ENCODE measurements at regions not wholly inside any gene's neighbourhood (a gene's known extent, or its start where the extent isn't known, plus 50 kb on each side); places are given as distances from the start of the nearest gene placed in this dataset.

GRCh38 chr12:124433147-124433874 lies 134.1 kb downstream of the NCOR2 start:
- Histone ChIP-seq H3K36me3 (ENCODE audit: control insufficient read depth in 2 of 2, insufficient read depth in 2 of 2, low read length in 2 of 2) (peaks cover 16 to 28% of the 10 kb centered on the region in 2 donors), H3K4me1 (ENCODE audit: control insufficient read depth in 2 of 2, insufficient read depth in 2 of 2, low read length in 2 of 2) (peaks cover 5% of the 10 kb centered on the region in 2 donors), H3K9me3 (ENCODE audit: control insufficient read depth in 2 of 2, low read length in 2 of 2) (no peaks in the 10 kb centered on the region)

GRCh38 chr12:124432376-124432775 lies 135.0 kb downstream of the NCOR2 start:
- H3K4me3 ChIP-seq (ENCODE audit: low read length in 2 of 2), result no peak overlapping the region
- no peaks in the 10 kb centered on the region for H3K9me3 ChIP-seq (ENCODE audit: control insufficient read depth in 2 of 2, low read length in 2 of 2)
- no peaks in the 10 kb centered on the region for H3K27me3 ChIP-seq (ENCODE audit: control insufficient read depth in 2 of 2, insufficient read depth in 2 of 2, low read length in 2 of 2)
- peaks cover 5 to 13% of the 10 kb centered on the region in 2 donors for H3K4me1 ChIP-seq (ENCODE audit: control insufficient read depth in 2 of 2, insufficient read depth in 2 of 2, low read length in 2 of 2)
- H3K36me3 ChIP-seq (ENCODE audit: control insufficient read depth in 2 of 2, insufficient read depth in 2 of 2, low read length in 2 of 2), result peaks cover 16 to 28% of the 10 kb centered on the region in 2 donors
- no peak overlapping the region for H3K27ac ChIP-seq (ENCODE audit: low read depth in 2 of 2, low read length in 2 of 2)
- no peak overlapping the region for H3K9ac ChIP-seq (ENCODE audit: low read depth in 1 of 2, low read length in 2 of 2)

More at GRCh38 chr12:124433147-124433874, 134.1 kb downstream of the NCOR2 start:
- H3K27ac ChIP-seq (ENCODE audit: low read depth in 2 of 2, low read length in 2 of 2), result no peak overlapping the region
- H3K4me3 ChIP-seq (ENCODE audit: low read length in 2 of 2), result no peak overlapping the region
- no peak overlapping the region for H3K9ac ChIP-seq (ENCODE audit: low read depth in 1 of 2, low read length in 2 of 2)
- no peaks in the 10 kb centered on the region for H3K27me3 ChIP-seq (ENCODE audit: control insufficient read depth in 2 of 2, insufficient read depth in 2 of 2, low read length in 2 of 2)

- Histone ChIP-seq H3K4me3 (ENCODE audit: low read length in 2 of 2) (no peak overlapping the region), H3K9ac (ENCODE audit: low read depth in 1 of 2, low read length in 2 of 2) (no peak overlapping the region), H3K4me1 (ENCODE audit: control insufficient read depth in 2 of 2, insufficient read depth in 2 of 2, low read length in 2 of 2) (peaks cover 5 to 14% of the 10 kb centered on the region in 2 donors), H3K27me3 (ENCODE audit: control insufficient read depth in 2 of 2, insufficient read depth in 2 of 2, low read length in 2 of 2) (no peaks in the 10 kb centered on the region), H3K27ac (ENCODE audit: low read depth in 2 of 2, low read length in 2 of 2) (no peak overlapping the region), H3K9me3 (ENCODE audit: control insufficient read depth in 2 of 2, low read length in 2 of 2) (no peaks in the 10 kb centered on the region), H3K36me3 (ENCODE audit: control insufficient read depth in 2 of 2, insufficient read depth in 2 of 2, low read length in 2 of 2) (peaks cover 12 to 28% of the 10 kb centered on the region in 2 donors)
These were observed 135.4 kb downstream of the NCOR2 start for GRCh38 chr12:124431971-124432370.

- H3K9ac ChIP-seq (ENCODE audit: low read depth in 1 of 2, low read length in 2 of 2), result no peak overlapping the region
- peaks cover 5 to 16% of the 10 kb centered on the region in 2 donors for H3K4me1 ChIP-seq (ENCODE audit: control insufficient read depth in 2 of 2, insufficient read depth in 2 of 2, low read length in 2 of 2)
- no peaks in the 10 kb centered on the region for H3K9me3 ChIP-seq (ENCODE audit: control insufficient read depth in 2 of 2, low read length in 2 of 2)
- H3K4me3 ChIP-seq (ENCODE audit: low read length in 2 of 2), result no peak overlapping the region
- no peak overlapping the region for H3K27ac ChIP-seq (ENCODE audit: low read depth in 2 of 2, low read length in 2 of 2)
- no peaks in the 10 kb centered on the region for H3K27me3 ChIP-seq (ENCODE audit: control insufficient read depth in 2 of 2, insufficient read depth in 2 of 2, low read length in 2 of 2)
- H3K36me3 ChIP-seq (ENCODE audit: control insufficient read depth in 2 of 2, insufficient read depth in 2 of 2, low read length in 2 of 2), result peaks cover 24 to 35% of the 10 kb centered on the region in 2 donors
These were observed 135.6 kb downstream of the RFLNA start for GRCh38 chr12:124430491-124430890.

GRCh38 chr12:124429535-124429934 lies 134.6 kb downstream of the RFLNA start:
- peaks cover 5 to 16% of the 10 kb centered on the region in 2 donors for H3K4me1 ChIP-seq (ENCODE audit: control insufficient read depth in 2 of 2, insufficient read depth in 2 of 2, low read length in 2 of 2)
- no peak overlapping the region for H3K4me3 ChIP-seq (ENCODE audit: low read length in 2 of 2)
- H3K9me3 ChIP-seq (ENCODE audit: control insufficient read depth in 2 of 2, low read length in 2 of 2), result no peaks in the 10 kb centered on the region
- H3K27ac ChIP-seq (ENCODE audit: low read depth in 2 of 2, low read length in 2 of 2), result peak overlapping the region in 1 of 2 donors; percentile 71
- no peak overlapping the region for H3K9ac ChIP-seq (ENCODE audit: low read depth in 1 of 2, low read length in 2 of 2)
- H3K27me3 ChIP-seq (ENCODE audit: control insufficient read depth in 2 of 2, insufficient read depth in 2 of 2, low read length in 2 of 2), result no peaks in the 10 kb centered on the region
- H3K36me3 ChIP-seq (ENCODE audit: control insufficient read depth in 2 of 2, insufficient read depth in 2 of 2, low read length in 2 of 2), result peaks cover 30 to 39% of the 10 kb centered on the region in 2 donors

GRCh38 chr12:124428792-124429281 lies 133.9 kb downstream of the RFLNA start:
- Histone ChIP-seq H3K27ac (ENCODE audit: low read depth in 2 of 2, low read length in 2 of 2) (peak overlapping the region; percentile 20 to 71), H3K4me3 (ENCODE audit: low read length in 2 of 2) (no peak overlapping the region), H3K36me3 (ENCODE audit: control insufficient read depth in 2 of 2, insufficient read depth in 2 of 2, low read length in 2 of 2) (peaks cover 34 to 39% of the 10 kb centered on the region in 2 donors), H3K27me3 (ENCODE audit: control insufficient read depth in 2 of 2, insufficient read depth in 2 of 2, low read length in 2 of 2) (no peaks in the 10 kb centered on the region), H3K9me3 (ENCODE audit: control insufficient read depth in 2 of 2, low read length in 2 of 2) (no peaks in the 10 kb centered on the region), H3K4me1 (ENCODE audit: control insufficient read depth in 2 of 2, insufficient read depth in 2 of 2, low read length in 2 of 2) (peaks cover 7 to 17% of the 10 kb centered on the region in 2 donors), H3K9ac (ENCODE audit: low read depth in 1 of 2, low read length in 2 of 2) (no peak overlapping the region)

GRCh38 chr12:124428136-124428791 lies 133.4 kb downstream of the RFLNA start:
- Histone ChIP-seq H3K9me3 (ENCODE audit: control insufficient read depth in 2 of 2, low read length in 2 of 2) (no peaks in the 10 kb centered on the region), H3K4me3 (ENCODE audit: low read length in 2 of 2) (no peak overlapping the region), H3K4me1 (ENCODE audit: control insufficient read depth in 2 of 2, insufficient read depth in 2 of 2, low read length in 2 of 2) (peaks cover 13 to 23% of the 10 kb centered on the region in 2 donors), H3K36me3 (ENCODE audit: control insufficient read depth in 2 of 2, insufficient read depth in 2 of 2, low read length in 2 of 2) (peaks cover 35 to 39% of the 10 kb centered on the region in 2 donors), H3K27ac (ENCODE audit: low read depth in 2 of 2, low read length in 2 of 2) (peak overlapping the region; percentile 20 to 71), H3K9ac (ENCODE audit: low read depth in 1 of 2, low read length in 2 of 2) (no peak overlapping the region), H3K27me3 (ENCODE audit: control insufficient read depth in 2 of 2, insufficient read depth in 2 of 2, low read length in 2 of 2) (no peaks in the 10 kb centered on the region)

- Histone ChIP-seq H3K27me3 (ENCODE audit: control insufficient read depth in 2 of 2, insufficient read depth in 2 of 2, low read length in 2 of 2) (no peaks in the 10 kb centered on the region), H3K27ac (ENCODE audit: low read depth in 2 of 2, low read length in 2 of 2) (peak overlapping the region; percentile 3 to 71), H3K4me1 (ENCODE audit: control insufficient read depth in 2 of 2, insufficient read depth in 2 of 2, low read length in 2 of 2) (peaks cover 24 to 31% of the 10 kb centered on the region in 2 donors), H3K4me3 (ENCODE audit: low read length in 2 of 2) (no peak overlapping the region), H3K9me3 (ENCODE audit: control insufficient read depth in 2 of 2, low read length in 2 of 2) (no peaks in the 10 kb centered on the region), H3K36me3 (ENCODE audit: control insufficient read depth in 2 of 2, insufficient read depth in 2 of 2, low read length in 2 of 2) (peaks cover 32 to 39% of the 10 kb centered on the region in 2 donors), H3K9ac (ENCODE audit: low read depth in 1 of 2, low read length in 2 of 2) (no peak overlapping the region)
These were observed 132.0 kb downstream of the RFLNA start for GRCh38 chr12:124426594-124427555.

GRCh38 chr12:124425667-124426066 lies 130.8 kb downstream of the RFLNA start:
- Histone ChIP-seq H3K4me1 (ENCODE audit: control insufficient read depth in 2 of 2, insufficient read depth in 2 of 2, low read length in 2 of 2) (peaks cover 30 to 32% of the 10 kb centered on the region in 2 donors), H3K27ac (ENCODE audit: low read depth in 2 of 2, low read length in 2 of 2) (no peak overlapping the region), H3K36me3 (ENCODE audit: control insufficient read depth in 2 of 2, insufficient read depth in 2 of 2, low read length in 2 of 2) (peaks cover 38 to 42% of the 10 kb centered on the region in 2 donors), H3K9ac (ENCODE audit: low read depth in 1 of 2, low read length in 2 of 2) (no peak overlapping the region), H3K27me3 (ENCODE audit: control insufficient read depth in 2 of 2, insufficient read depth in 2 of 2, low read length in 2 of 2) (no peaks in the 10 kb centered on the region), H3K4me3 (ENCODE audit: low read length in 2 of 2) (no peak overlapping the region), H3K9me3 (ENCODE audit: control insufficient read depth in 2 of 2, low read length in 2 of 2) (no peaks in the 10 kb centered on the region)
